ENCODE measurements at regions not wholly inside any gene's neighbourhood (a gene's known extent, or its start where the extent isn't known, plus 50 kb on each side); places are given as distances from the start of the nearest gene placed in this dataset.
A peak's percentile ranks its signal among the peaks of the same experiment; 100 is the strongest.
"Not testable (repeated sequence)": the region's sequence is repeated elsewhere in the genome, so short reads cannot be mapped to it uniquely, and the experiment has no call there.

DNA sequence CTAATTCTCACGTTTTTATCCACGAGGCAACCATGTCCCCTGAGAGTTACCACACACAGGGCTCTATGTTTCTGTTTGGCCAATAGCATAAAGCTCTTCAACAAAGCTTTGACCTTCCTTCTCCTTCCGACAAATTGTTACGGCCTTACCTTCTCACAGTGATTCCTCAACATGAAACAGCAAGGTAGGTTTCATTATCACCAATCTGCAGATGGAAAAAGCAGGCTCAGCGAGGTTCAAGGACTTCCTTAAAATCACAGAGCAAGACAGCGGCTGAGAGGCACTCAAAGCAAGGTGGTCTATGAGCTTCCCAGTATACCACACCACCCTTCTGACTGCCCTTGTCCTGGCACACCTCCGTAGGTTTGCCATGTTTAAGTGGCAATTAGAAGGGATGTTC, 360.0 kb downstream of the CD83 start:
- H3K4me1 ChIP-seq: peaks cover 25% of the 10 kb centered on the region
- H3K9me3 ChIP-seq (replicated peaks): no peaks in the 10 kb centered on the region
- no peaks in the 10 kb centered on the region for H3K27me3 ChIP-seq (ENCODE audit: low read depth)
- TF ChIP-seq, protein P1, sequence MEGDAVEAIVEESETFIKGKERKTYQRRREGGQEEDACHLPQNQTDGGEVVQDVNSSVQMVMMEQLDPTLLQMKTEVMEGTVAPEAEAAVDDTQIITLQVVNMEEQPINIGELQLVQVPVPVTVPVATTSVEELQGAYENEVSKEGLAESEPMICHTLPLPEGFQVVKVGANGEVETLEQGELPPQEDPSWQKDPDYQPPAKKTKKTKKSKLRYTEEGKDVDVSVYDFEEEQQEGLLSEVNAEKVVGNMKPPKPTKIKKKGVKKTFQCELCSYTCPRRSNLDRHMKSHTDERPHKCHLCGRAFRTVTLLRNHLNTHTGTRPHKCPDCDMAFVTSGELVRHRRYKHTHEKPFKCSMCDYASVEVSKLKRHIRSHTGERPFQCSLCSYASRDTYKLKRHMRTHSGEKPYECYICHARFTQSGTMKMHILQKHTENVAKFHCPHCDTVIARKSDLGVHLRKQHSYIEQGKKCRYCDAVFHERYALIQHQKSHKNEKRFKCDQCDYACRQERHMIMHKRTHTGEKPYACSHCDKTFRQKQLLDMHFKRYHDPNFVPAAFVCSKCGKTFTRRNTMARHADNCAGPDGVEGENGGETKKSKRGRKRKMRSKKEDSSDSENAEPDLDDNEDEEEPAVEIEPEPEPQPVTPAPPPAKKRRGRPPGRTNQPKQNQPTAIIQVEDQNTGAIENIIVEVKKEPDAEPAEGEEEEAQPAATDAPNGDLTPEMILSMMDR (IDR thresholded peaks at IDR 0.05; ENCODE audit: borderline replicate concordance): no peak
- H3K27ac ChIP-seq (replicated peaks): peak overlapping the region; percentile 61
- no peak for DNase-seq
- no peaks in the 10 kb centered on the region for H3K36me3 ChIP-seq
- no peak overlapping the region for H3K4me3 ChIP-seq
- intact Hi-C loops (cut with micrococcal nuclease): no loop called here

DNA sequence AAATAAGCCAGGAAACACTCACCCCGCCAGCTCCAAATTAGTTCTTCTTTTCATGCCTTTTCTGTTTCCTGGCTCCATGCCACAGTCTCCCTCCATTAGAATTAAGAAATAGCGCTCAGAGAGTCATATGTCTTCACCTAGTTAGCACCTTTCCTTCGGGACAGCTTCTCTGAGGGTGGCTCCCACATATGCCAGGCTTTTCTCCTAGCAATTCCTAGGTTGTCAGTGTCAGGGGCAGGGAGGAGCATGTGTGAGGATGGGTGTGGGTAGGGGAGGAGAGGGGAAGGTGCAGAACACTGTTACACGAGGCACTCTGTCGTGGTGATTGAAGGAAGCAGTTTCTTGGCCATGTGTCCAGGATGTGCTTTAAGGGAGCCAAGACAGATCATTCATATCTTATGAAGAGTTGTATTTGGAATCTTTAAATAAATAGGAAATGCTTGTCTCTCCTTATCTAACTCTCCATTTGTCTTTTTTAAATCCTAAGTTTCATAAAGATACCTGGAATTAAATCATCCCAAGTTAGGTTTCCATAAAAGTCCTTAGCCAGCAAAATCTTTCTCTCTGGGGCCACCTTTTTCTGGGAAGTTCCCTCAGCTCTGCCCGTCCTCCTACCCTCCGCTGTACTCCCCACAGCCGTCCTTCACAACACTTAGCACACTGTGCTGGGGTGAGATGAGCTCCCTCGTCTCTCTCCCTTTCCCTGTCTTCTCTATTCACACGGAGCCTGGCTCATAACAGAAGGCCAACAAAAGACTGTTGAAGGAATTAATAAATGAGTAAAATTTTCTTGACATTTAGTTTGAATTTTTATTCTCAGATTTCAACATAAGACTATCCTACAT, 361.0 kb downstream of the CD83 start:
- TF ChIP-seq, protein P1 (IDR thresholded peaks at IDR 0.05; ENCODE audit: borderline replicate concordance): no peak
- no peak overlapping the region for H3K4me3 ChIP-seq
- H3K27ac ChIP-seq (replicated peaks): no peak overlapping the region
- H3K36me3 ChIP-seq: no peaks in the 10 kb centered on the region
- no peaks in the 10 kb centered on the region for H3K9me3 ChIP-seq (replicated peaks)
- no peak for DNase-seq
- intact Hi-C loops (cut with micrococcal nuclease): no loop called here
- H3K27me3 ChIP-seq (ENCODE audit: low read depth): no peaks in the 10 kb centered on the region
- H3K4me1 ChIP-seq: peaks cover 25% of the 10 kb centered on the region

DNA sequence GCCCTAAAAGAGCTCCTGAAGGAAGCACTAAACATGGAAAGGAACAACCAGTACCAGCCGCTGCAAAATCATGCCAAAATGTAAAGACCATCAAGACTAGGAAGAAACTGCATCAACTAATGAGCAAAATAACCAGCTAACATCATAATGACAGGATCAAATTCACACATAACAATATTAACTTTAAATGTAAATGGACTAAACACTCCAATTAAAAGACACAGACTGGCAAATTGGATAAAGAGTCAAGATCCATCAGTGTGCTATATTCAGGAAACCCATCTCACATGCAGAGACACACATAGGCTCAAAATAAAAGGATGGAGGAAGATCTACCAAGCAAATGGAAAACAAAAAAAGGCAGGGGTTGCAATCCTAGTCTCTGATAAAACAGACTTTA, 364.4 kb downstream of the CD83 start:
- DNase-seq; H3K4me3 ChIP-seq; intact Hi-C loops (cut with micrococcal nuclease); H3K9me3 ChIP-seq (replicated peaks); H3K36me3 ChIP-seq; H3K27ac ChIP-seq (replicated peaks); H3K27me3 ChIP-seq (ENCODE audit: low read depth): not testable (repeated sequence)
- peaks cover 18% of the 10 kb centered on the region for H3K4me1 ChIP-seq

DNA sequence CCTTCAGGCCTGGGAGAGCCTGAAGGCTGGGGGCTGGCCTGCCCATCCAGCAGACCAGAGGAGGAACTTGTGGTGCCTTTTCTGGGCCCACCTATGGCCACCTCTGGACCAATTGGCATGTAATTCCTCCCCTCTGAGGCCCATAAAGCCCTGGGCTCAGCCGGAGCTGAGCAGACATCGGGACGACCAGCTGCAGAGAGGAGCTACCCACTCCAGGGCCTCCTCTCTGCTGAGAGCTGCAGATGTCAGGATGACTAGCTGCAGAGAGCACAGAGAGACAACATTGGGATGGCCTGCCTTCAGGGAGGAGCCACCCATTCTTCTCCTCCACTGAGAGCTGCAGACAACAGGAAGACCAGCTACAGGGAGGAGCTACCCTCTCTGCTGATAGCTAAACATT, 370.1 kb downstream of the CD83 start:
- Histone ChIP-seq H3K4me1 (no peaks in the 10 kb centered on the region), H3K9me3 (replicated peaks) (no peaks in the 10 kb centered on the region), H3K36me3 (no peaks in the 10 kb centered on the region), H3K27me3 (ENCODE audit: low read depth) (no peaks in the 10 kb centered on the region), H3K4me3 (no peak overlapping the region), H3K27ac (replicated peaks) (no peak overlapping the region)
- intact Hi-C loops (cut with micrococcal nuclease): no loop called here
- TF ChIP-seq, protein P1 (IDR thresholded peaks at IDR 0.05; ENCODE audit: borderline replicate concordance): no peak
- no peak for DNase-seq

DNA sequence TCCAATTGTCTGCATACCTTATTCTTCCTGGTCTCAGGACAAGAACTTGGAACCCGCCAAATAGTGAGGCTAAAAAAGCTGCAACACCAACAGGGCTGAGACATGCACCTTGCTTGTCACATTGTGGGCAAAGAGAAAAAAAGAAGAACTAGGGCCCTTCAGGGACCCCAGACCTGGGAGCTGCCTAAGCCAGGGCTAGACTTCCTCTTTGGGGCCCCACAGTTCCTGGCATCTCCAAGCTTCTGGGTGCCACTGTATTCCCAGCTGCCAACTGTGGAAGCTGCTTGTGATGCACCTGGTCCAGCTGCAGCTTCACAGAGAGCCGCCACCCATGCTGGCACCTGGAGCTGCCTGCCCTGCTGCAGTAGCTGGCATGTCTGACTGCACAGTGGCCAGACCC, 370.6 kb downstream of the CD83 start:
- no peak overlapping the region for H3K4me3 ChIP-seq
- TF ChIP-seq, protein P1 (IDR thresholded peaks at IDR 0.05; ENCODE audit: borderline replicate concordance): no peak
- no peaks in the 10 kb centered on the region for H3K27me3 ChIP-seq (ENCODE audit: low read depth)
- no peak overlapping the region for H3K27ac ChIP-seq (replicated peaks)
- no peaks in the 10 kb centered on the region for H3K36me3 ChIP-seq
- H3K4me1 ChIP-seq: no peaks in the 10 kb centered on the region
- no peaks in the 10 kb centered on the region for H3K9me3 ChIP-seq (replicated peaks)
- intact Hi-C loops (cut with micrococcal nuclease): no loop called here
- DNase-seq: no peak

DNA sequence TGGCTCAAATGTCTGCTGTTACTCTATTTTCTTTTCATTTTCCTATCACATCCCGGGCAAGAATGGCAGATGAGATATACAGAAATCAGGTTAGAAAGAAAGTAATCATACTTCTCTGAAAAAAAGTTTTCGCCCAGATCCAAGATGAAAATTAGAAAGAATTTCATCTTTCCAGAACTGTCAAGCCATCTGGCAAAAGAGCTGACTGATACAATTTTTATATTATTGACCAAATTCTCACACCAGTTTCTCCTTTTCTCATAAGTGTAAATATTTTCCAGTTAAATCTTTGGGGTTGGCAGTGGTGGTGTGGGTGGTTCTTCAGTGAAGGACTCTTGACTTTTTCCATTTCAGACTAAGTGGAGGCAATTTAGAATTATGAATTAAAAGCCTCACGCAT, 371.9 kb downstream of the CD83 start:
- TF ChIP-seq, protein P1 (IDR thresholded peaks at IDR 0.05; ENCODE audit: borderline replicate concordance): no peak
- Histone ChIP-seq H3K27ac (replicated peaks) (no peak overlapping the region), H3K4me1 (no peaks in the 10 kb centered on the region), H3K9me3 (replicated peaks) (no peaks in the 10 kb centered on the region), H3K27me3 (ENCODE audit: low read depth) (no peaks in the 10 kb centered on the region), H3K4me3 (no peak overlapping the region), H3K36me3 (no peaks in the 10 kb centered on the region)
- intact Hi-C loops (cut with micrococcal nuclease): no loop called here
- no peak for DNase-seq
